Renal pelvis (tissue), 1 donor: ENCODE measurements at regions not wholly inside any gene's neighbourhood (a gene's known extent, or its start where the extent isn't known, plus 50 kb on each side); places are given as distances from the start of the nearest gene placed in this dataset.
A peak's percentile ranks its signal among the peaks of the same experiment; 100 is the strongest.
"Not testable (repeated sequence)": the region's sequence is repeated elsewhere in the genome, so short reads cannot be mapped to it uniquely, and the experiment has no call there.

ENCODE experiments used
- DNase-seq: peaks from one replicate; pipeline ENCODE4 v3.0.0-alpha.2; 2013

- DNase-seq, result no peak
Measured at GRCh38 chr4:11702886-11703557, 274.3 kb upstream of the HS3ST1 start.

- no peak for DNase-seq
Measured at GRCh38 chr4:11701966-11702725, 273.5 kb upstream of the HS3ST1 start.

GRCh38 chr4:11700751-11701226 is 272.1 kb upstream of the HS3ST1 start:
- no peak for DNase-seq

GRCh38 chr4:11698846-11699590 is 270.3 kb upstream of the HS3ST1 start:
- no peak for DNase-seq

GRCh38 chr4:11698033-11698432 is 269.3 kb upstream of the HS3ST1 start:
- no peak for DNase-seq

GRCh38 chr4:11693693-11694092 is 265.0 kb upstream of the HS3ST1 start:
- DNase-seq, result no peak

GRCh38 chr4:11691236-11691635 is 262.5 kb upstream of the HS3ST1 start:
- DNase-seq, result no peak

- no peak for DNase-seq
Measured at GRCh38 chr4:11687727-11688126, 259.0 kb upstream of the HS3ST1 start.

GRCh38 chr4:11685481-11685880 is 256.8 kb upstream of the HS3ST1 start:
- no peak for DNase-seq

GRCh38 chr4:11675051-11675800 is 246.5 kb upstream of the HS3ST1 start:
- no peak for DNase-seq

GRCh38 chr4:11670304-11670703 is 241.6 kb upstream of the HS3ST1 start:
- DNase-seq, result no peak

- no peak for DNase-seq
Measured at GRCh38 chr4:11669156-11669555, 240.5 kb upstream of the HS3ST1 start.

- DNase-seq, result no peak
Measured at GRCh38 chr4:11663114-11663513, 234.4 kb upstream of the HS3ST1 start.

- DNase-seq, result peak; percentile 37
Measured at GRCh38 chr4:11650801-11651596, 222.3 kb upstream of the HS3ST1 start.

GRCh38 chr4:11647433-11647832 is 218.7 kb upstream of the HS3ST1 start:
- no peak for DNase-seq

- not testable (repeated sequence) for DNase-seq
Measured at GRCh38 chr4:11643081-11643480, 214.4 kb upstream of the HS3ST1 start.

- DNase-seq, result no peak
Measured at GRCh38 chr4:11640584-11640983, 211.9 kb upstream of the HS3ST1 start.

- no peak for DNase-seq
Measured at GRCh38 chr4:11636551-11636950, 207.9 kb upstream of the HS3ST1 start.

- no peak for DNase-seq
Measured at GRCh38 chr4:11636031-11636430, 207.3 kb upstream of the HS3ST1 start.

GRCh38 chr4:11635342-11635741 is 206.6 kb upstream of the HS3ST1 start:
- DNase-seq, result no peak

- DNase-seq, result no peak
Measured at GRCh38 chr4:11634283-11634682, 205.6 kb upstream of the HS3ST1 start.
